GM19043 (cell line): ENCODE measurements at regions not wholly inside any gene's neighbourhood (a gene's known extent, or its start where the extent isn't known, plus 50 kb on each side); places are given as distances from the start of the nearest gene placed in this dataset.

Source experiments
- ATAC-seq: cut with Tn5 transposase; IDR thresholded peaks from one replicate; pipeline ENCODE4 v1.9.1; 2021; ENCODE audit warnings: low read depth; ENCODE audit not compliant: unreplicated experiment

DNA sequence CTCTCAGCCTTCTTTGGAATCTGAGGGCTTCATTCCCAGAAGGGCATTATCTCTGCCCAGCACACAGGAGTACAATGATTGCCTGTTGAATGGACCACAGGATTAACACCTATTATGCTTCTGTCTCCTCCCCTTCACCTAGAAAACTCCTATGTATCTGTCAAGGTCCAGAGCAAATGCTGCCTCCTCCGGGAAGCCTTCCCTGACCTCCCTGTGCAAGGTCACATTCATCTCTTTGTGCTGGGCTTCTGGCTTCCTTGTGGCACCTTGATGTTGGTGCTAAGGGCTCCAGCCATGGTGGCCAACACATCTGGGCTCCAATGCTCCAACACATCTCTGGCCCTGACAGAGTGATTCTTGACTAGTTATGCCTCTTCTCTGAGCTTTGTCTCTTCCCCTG is 49.9 kb upstream of the ATP2B2 start:
- ATAC-seq, result no peak

DNA sequence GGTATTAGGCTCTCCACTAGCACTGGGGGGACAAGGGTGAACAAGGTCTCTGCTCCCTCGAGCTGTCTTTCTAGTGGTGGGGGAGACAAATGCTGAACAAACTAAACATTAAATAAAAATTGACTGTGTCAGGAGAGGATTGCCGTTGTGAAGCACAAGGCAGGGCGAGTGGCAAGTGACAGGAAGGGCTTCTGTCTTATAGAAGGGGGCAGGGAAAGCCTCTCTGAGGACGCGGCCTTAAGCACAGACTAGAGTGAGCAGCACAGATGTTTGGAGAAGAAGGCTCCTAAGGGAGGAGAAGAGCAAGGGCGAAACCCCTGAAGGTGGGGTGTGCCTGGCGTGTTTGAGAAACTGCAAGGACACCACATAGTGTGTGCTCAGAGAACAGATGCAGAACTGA is 50.9 kb upstream of the ATP2B2 start:
- no peak for ATAC-seq

DNA sequence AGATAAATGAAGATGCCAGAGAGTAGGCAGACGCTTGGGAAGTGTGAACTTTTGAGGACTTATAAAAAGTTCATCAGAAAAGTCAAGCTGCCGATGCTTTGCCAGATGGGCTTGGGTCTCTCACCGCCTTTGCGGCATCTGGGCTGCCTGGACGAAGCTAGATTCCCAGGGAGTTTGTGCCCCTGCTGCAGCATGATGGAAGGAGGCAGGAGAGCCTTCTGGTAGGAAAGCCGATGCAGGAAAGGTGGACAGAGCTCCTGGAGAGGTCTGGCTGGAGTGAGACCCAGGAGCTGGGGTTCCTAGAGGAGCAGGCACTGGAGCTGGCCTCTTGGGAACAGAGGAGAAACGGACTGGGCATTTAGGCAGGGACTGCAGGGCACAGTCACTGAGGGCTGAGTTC is 51.9 kb upstream of the ATP2B2 start:
- ATAC-seq, result no peak

DNA sequence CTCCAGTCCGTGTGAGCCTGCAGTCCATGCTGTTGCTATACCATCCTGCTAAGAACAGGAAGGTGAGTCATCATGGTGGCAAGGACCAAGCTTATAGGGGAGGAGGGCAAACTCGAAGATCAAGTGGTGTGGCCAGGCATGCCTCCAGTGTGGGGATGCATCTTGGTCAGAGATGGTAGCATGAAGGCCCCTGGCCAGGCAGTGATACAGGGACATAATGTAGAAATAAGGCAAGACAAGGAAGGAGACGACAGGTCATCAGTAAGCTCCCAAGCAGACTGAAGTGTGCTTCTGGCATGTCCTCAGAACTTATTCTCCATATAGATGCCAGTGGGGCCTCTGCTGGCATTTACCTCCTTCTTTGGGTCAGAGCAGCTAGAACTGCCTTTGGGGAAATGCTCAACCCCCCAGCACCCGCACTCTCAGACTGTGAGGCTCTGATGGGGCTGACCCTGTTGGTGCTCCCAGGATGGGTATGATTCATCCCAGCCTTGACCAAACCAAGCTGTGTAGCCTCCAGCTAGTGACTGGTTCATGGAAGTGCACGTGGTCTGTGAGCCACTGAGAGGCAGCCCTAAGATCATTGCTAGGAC is 52.5 kb upstream of the ATP2B2 start:
- no peak for ATAC-seq

DNA sequence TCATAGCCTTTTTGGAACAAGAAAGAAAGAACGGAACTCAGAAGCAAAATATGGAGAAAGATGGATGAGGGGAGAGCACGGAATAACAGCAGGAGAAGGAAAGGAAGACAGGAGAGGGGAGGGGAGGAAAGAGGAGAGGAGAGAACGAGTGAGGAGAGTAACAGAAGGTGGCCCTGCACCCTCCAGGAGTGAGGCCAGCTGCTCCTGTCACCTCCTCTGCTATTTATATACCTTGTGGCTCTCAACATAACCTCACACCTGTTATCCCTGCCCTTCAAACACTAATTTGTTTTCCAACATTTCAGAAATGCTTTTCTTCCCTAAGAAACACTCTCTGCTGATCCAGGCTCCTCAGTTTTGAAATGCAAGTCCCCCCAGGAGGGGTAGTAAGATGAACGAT is 53.4 kb upstream of the ATP2B2 start:
- ATAC-seq, result no peak

DNA sequence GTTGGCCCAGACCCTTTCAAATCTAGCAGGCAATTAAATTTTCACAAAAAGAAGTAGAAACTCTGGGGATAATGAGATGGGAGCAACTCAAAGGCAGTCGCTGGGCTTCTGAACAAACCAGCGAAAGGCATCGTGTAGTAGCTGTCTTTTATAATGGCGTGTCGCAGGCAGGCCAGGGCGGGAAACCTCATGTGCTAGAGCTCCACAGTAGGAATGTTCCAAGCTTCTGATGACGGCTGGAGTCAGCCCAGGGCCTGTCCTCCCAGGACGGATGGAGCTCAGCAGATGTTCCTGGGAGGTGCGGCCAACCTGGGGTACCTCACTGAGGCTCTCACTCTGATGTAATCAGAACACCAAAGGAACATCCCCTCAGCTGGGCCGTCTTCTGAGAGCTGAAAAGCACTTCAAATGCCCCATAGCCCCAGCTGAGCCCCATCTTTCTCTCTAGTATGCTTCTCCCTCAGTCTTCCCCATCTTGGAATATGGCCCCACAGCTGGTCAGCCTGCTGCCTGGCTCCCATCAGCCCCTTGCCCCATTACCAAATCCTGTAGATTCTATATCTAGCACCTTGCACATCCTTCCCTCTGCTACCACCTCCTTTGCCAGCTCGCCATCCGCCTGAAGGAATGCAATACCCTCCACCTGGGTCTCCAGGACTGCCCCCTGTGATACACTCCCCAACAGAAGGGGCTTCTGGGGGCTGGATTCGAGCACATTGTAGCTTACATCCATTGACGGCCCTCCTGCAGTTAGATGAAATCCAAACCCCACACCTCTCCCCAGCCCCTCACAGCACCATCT is 54.9 kb upstream of the ATP2B2 start:
- no peak for ATAC-seq

DNA sequence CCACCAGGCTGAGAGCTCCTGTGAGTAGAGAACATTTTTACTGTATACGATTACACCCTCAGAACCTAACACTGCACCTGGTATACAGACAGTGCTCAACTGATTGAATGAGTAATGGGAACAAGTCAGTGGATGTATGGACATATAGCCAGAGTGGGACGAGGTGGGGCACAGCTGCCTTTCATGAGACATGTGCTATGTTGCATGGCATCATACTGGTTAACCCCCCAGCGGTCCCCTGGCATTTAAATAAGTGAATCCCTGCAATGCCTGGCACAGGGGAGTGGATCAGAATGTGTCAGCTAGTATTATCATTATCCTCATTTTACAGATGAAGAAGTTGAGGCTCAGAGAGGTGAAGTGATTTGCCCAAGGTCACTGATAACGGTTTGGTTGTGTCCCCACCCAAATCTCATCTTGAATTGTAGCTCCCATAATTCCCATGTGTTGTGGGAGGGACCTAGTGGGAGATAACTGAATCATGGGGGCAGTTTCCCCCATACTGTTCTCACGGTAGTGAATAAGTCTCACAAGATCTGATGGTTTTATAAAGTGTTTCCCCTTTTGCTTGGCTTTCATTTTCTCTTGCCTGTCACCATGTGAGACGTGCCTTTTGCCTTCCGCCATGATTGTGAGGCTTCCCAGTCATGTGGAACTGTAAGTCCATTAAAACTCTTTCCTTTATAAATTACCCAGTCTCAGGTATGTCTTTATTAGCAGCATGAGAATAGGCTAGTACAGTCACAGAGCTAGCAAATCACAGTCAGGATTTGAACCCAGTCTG is 56.0 kb upstream of the ATP2B2 start:
- no peak for ATAC-seq

DNA sequence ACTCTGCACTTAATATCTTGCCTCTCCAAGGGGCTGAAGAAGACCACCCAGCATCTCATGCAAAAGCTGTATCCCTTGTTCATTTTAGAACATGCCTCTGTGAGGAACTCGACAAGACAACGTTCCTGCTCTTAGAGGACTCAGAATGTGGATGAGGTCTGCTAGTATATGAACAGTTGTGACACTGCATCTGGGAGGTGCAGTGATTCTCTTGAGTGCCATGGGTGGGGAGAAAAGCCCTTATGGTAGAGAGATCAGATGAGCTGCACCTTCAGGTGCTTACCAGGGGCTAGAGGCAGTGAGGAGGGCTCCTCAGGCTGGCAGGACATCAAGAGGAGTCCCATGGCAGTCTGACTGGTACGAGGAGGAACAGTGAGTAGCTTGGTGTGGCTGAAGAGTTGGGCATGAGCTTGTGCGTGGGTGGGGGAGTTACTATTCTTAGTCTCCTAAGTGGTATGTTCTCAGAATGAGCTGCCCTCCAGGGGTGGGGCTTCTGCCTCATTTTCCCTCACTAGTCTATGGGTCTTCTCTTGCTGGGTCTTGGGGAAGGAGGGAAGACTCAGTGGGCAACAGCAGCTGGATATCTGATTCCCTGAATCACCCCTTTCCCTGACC is 56.7 kb upstream of the ATP2B2 start:
- no peak for ATAC-seq

GRCh38 chr3:10563396-10563795 is 58.0 kb upstream of the ATP2B2 start:
- ATAC-seq, result no peak

GRCh38 chr3:10565814-10566213 is 60.4 kb upstream of the ATP2B2 start:
- no peak for ATAC-seq

- ATAC-seq, result no peak
Measured at GRCh38 chr3:10566451-10566850, 61.1 kb upstream of the ATP2B2 start.

DNA sequence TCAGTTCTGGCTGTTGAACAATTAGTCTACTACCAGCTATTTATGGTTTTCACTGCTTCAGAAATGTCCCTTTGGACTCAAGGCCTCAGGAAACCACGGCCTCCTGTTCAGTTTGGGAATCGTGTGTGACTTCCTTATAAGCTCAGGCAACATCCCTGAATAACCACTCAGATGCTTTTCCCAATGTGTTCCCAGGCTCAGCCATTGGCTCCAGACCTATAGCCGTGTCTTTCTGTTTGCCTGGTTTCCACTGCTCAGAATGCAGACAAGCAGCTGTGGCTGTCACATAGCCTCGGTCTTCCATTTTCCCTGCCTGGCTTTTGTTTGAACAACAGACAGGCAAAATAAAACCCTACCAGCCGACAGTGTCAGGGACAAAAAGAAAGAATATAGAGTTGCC is 63.2 kb upstream of the ATP2B2 start:
- no peak for ATAC-seq

DNA sequence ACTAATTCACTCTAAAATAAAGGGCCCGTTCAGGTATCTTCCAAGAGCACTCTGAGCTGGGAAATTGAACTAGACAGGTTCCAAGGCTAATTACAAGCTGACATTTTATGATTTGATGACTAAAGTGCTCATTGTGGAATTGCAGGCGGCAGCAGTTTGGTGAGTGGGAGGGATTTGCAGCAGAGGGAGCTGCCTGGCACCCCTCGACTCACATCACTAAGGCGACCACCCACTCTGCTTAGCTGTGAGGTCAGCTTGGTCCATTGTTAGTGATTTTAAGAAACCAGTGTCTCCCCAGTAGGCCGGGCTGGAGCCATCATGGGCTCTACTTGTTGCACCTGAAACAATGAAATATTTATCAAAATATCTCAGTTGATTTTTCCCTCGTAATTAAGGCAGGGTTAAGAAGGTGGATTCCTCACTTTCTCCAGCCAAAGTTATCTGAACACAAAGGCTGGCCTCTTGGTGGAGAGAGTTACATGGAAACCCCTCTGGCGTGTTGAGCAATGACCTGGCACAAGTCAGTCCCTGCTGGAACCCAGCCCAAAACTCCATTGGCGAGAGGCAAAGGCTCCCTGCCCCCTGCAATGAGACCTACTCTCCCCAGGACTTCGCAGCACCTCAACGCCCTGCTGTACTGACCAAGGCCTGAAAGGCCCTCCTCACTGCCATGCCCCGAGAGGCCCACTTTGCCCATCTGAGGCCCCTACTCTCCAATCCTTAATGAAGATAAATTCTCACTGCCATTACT is 65.0 kb upstream of the ATP2B2 start:
- ATAC-seq, result no peak

DNA sequence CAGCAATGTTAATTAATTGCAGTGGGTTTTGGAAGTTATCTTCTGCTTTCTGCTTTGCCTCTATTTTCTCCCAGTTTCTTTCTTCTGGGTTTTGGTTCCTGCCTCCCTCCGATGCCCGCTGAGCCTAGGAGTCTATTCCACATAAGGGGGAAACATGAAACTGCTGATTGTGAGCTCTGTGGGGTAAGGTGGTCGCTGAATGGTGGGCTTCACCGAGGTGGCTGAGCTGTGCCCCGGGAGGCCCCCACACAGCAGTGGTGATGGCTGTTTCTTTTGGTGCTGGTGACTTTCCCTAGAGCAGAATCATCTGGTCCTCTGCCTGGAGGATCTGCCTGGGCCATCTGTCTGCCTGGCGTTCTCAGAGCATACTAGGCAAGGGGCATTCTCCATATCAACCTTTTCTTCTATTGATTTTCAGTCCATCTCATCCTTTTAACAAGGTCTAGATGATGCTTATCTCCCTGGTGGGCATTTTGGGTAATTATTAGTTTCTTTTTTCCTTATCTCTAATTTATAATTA is 68.8 kb upstream of the ATP2B2 start:
- no peak for ATAC-seq

- ATAC-seq, result no peak
Measured at GRCh38 chr3:10575601-10576160, 70.3 kb upstream of the ATP2B2 start.

- ATAC-seq, result no peak
Measured at GRCh38 chr3:10577486-10577885, 72.1 kb upstream of the ATP2B2 start.

- ATAC-seq, result no peak
Measured at GRCh38 chr3:10580426-10580825, 75.0 kb upstream of the ATP2B2 start.

- no peak for ATAC-seq
Measured at GRCh38 chr3:10581251-10581650, 75.9 kb upstream of the ATP2B2 start.

DNA sequence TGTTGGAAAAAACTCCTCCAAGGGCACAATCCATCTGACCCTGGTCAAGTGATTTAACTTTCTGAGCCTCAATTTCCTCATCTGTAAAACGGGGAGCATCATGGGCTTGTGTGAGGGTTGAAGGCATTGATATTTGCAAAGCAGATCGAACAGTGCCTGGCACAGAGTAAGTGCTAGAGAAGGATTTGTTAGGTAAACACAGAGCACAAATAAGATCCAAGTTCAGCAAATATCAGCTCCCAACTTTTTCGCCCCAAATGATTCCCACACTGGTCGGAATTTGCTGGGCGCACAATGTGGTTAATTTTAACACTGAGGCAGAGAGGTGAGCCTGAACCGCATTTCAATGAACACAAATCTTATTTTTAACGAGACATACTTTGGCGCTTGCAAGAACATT is 76.3 kb upstream of the ATP2B2 start:
- no peak for ATAC-seq

DNA sequence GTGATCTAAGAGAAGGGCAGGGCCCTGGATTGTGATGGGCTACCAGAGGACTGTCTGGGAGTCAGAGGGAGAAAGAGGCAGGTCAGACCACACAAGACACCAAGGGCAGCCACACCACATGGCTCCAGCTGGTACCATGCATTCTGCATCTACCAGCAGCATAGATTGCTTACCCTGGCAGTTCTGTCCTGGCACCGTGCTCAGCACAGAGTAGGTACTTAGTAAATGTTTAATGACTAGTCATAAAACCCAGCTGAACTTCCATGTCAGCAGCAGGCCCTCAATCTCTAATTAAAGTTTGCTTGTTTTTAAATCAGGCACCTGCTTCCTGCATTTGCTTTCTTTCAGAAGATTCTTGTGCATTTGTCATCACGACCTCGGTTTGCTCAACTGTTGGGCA is 77.3 kb upstream of the ATP2B2 start:
- no peak for ATAC-seq
